ENCODE measurements at regions not wholly inside any gene's neighbourhood (a gene's known extent, or its start where the extent isn't known, plus 50 kb on each side); places are given as distances from the start of the nearest gene placed in this dataset.
A peak's percentile ranks its signal among the peaks of the same experiment; 100 is the strongest.

GRCh38 chr22:47571616-47572015 lies 809.2 kb downstream of the TBC1D22A start:
- WGBS, 3 donors: 94 to 97% (median 96%) methylated on average over 4 to 5 of the region's 5 CpGs
- Histone ChIP-seq H3K27ac (no peak overlapping the region), H3K27me3 (no peaks in the 10 kb centered on the region), H3K36me3 (no peaks in the 10 kb centered on the region), H3K9me3 (no peaks in the 10 kb centered on the region), H3K4me1 (ENCODE audit: insufficient read depth) (no peaks in the 10 kb centered on the region), H3K4me3 (no peak overlapping the region)
- DNase-seq: peak in 1 of 5 donors; percentile 3
- intact Hi-C loops (cut with DNase I): no loop called here
- TF ChIP-seq POLR2A (IDR thresholded peaks at IDR 0.05) (no peak), EP300 (IDR thresholded peaks at IDR 0.05) (no peak)
- TF ChIP-seq, protein P1, sequence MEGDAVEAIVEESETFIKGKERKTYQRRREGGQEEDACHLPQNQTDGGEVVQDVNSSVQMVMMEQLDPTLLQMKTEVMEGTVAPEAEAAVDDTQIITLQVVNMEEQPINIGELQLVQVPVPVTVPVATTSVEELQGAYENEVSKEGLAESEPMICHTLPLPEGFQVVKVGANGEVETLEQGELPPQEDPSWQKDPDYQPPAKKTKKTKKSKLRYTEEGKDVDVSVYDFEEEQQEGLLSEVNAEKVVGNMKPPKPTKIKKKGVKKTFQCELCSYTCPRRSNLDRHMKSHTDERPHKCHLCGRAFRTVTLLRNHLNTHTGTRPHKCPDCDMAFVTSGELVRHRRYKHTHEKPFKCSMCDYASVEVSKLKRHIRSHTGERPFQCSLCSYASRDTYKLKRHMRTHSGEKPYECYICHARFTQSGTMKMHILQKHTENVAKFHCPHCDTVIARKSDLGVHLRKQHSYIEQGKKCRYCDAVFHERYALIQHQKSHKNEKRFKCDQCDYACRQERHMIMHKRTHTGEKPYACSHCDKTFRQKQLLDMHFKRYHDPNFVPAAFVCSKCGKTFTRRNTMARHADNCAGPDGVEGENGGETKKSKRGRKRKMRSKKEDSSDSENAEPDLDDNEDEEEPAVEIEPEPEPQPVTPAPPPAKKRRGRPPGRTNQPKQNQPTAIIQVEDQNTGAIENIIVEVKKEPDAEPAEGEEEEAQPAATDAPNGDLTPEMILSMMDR (IDR thresholded peaks at IDR 0.05): no peak

DNA sequence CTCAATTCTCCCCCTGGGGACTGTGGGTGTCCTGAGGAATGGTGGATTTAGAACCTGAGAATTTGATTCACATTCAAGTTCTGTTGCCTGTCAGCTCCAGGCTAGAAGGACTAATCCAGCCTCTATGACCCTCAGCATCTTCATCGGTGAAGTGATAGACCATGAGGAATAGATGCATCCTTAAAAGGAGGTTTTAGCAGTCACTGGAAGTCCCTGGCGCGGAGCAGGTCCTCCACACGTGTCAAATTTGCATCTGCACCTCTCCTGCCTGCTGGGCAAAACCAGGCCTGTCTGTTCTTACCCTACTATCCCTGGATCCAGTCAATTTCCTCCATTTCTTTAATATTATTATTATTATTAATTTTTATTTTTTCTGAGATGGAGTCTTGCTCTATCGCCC lies 808.4 kb downstream of the TBC1D22A start:
- intact Hi-C loops (cut with DNase I): no loop called here
- Histone ChIP-seq H3K27ac (no peak overlapping the region), H3K27me3 (no peaks in the 10 kb centered on the region), H3K4me3 (no peak overlapping the region), H3K36me3 (no peaks in the 10 kb centered on the region), H3K4me1 (ENCODE audit: insufficient read depth) (no peaks in the 10 kb centered on the region), H3K9me3 (no peaks in the 10 kb centered on the region)
- TF ChIP-seq POLR2A (IDR thresholded peaks at IDR 0.05): no peak
- TF ChIP-seq EP300 (IDR thresholded peaks at IDR 0.05): no peak
- TF ChIP-seq, protein P1 (IDR thresholded peaks at IDR 0.05): no peak
- no peak for DNase-seq
- WGBS, 3 donors: 91 to 96% (median 95%) methylated on average over 5 of the region's 5 CpGs

DNA sequence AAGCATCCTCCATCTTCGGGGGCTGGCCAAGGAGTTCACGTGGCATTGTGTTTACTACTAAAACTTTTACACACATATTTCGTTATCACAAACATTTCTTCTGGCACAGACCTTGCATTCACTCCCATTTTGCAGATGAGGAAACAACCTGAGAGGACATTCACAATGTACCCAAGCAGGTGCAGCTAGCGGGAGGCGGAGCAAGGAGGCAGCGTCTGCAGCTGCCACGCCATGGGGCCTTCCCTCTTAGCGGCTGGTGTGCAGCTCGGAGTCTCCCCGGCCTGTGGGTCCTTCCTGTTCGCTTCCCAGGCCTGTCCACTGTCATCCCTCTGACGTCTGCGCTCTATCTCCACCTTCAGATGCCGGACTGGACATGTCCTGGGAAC lies 807.8 kb downstream of the TBC1D22A start:
- H3K27me3 ChIP-seq: no peaks in the 10 kb centered on the region
- intact Hi-C loops (cut with DNase I): no loop called here
- no peak for DNase-seq
- H3K27ac ChIP-seq: no peak overlapping the region
- 82 to 89% (median 84%) methylated on average over 14 of the region's 14 CpGs for WGBS, 3 donors
- no peaks in the 10 kb centered on the region for H3K36me3 ChIP-seq
- H3K9me3 ChIP-seq: no peaks in the 10 kb centered on the region
- peaks cover 3% of the 10 kb centered on the region for H3K4me1 ChIP-seq (ENCODE audit: insufficient read depth)
- no peak for TF ChIP-seq POLR2A (IDR thresholded peaks at IDR 0.05)
- no peak for TF ChIP-seq EP300 (IDR thresholded peaks at IDR 0.05)
- TF ChIP-seq, protein P1 (IDR thresholded peaks at IDR 0.05): no peak
- H3K4me3 ChIP-seq: no peak overlapping the region

GRCh38 chr22:47569389-47570299 lies 807.2 kb downstream of the TBC1D22A start:
- H3K36me3 ChIP-seq: no peaks in the 10 kb centered on the region
- no peak overlapping the region for H3K4me3 ChIP-seq
- intact Hi-C loops (cut with DNase I): no loop called here
- peaks cover 5% of the 10 kb centered on the region for H3K4me1 ChIP-seq (ENCODE audit: insufficient read depth)
- no peak for DNase-seq
- 90% methylated on average over 17 of the region's 17 CpGs for WGBS, 3 donors
- no peaks in the 10 kb centered on the region for H3K9me3 ChIP-seq
- TF ChIP-seq, protein P1 (IDR thresholded peaks at IDR 0.05): no peak
- H3K27me3 ChIP-seq: no peaks in the 10 kb centered on the region
- no peak overlapping the region for H3K27ac ChIP-seq
